PC-3 (cell line): ENCODE measurements at regions not wholly inside any gene's neighbourhood (a gene's known extent, or its start where the extent isn't known, plus 50 kb on each side); places are given as distances from the start of the nearest gene placed in this dataset.

Experiments
- ATAC-seq: fragments of 200-7000 bp; cut with Tn5 transposase; 2 replicates; pipeline ENCODE4 v1.9.1; 2020; ENCODE audit warnings: mild to moderate bottlenecking, moderate library complexity
- BruUV-seq: library from RNA; stranded (reverse); fragments of 400-500 nt; replicated peaks from 2 replicates; lab custom pipeline; 2021; lab: Mats Ljungman, UMichigan
- CTCF ChIA-PET: fragments of 300-600 bp; sonication (Branson Sonifier 250); formaldehyde crosslinking; loops from one replicate; lab custom pipeline; 2022; ENCODE audit warnings: antibody characterized with exemption; lab: Charles Lee
- POLR2A ChIA-PET: fragments of 300-600 bp; sonication (Branson Sonifier 250); formaldehyde crosslinking; loops from one replicate; lab custom pipeline; 2022; ENCODE audit warnings: antibody characterized with exemption; ENCODE audit not compliant: unreplicated experiment; lab: Charles Lee
- DNase-seq: peaks from one replicate; pipeline ENCODE4 v3.0.0-alpha.2; 2015
- H2AFZ ChIP-seq: fragments of 300-600 bp; sonication (generic); 2 replicates; pipeline ENCODE4 v1.6.0; 2016; ENCODE audit warnings: antibody characterized with exemption, low read length
- H3F3A ChIP-seq: fragments of 300-600 bp; sonication (generic); one replicate; pipeline ENCODE4 v1.6.0; 2017; ENCODE audit warnings: antibody characterized with exemption, low read length, control low read depth, mild to moderate bottlenecking; ENCODE audit not compliant: unreplicated experiment
- H3K27ac ChIP-seq: fragments of 300-600 bp; sonication (generic); 2 replicates; pipeline ENCODE4 v1.5.1; 2016; ENCODE audit warnings: mild to moderate bottlenecking, low read length
- H3K27me3 ChIP-seq: fragments of 300-600 bp; sonication (generic); 2 replicates; pipeline ENCODE4 v1.6.1; 2016; ENCODE audit warnings: low read length, mixed read lengths
- H3K36me3 ChIP-seq: fragments of 300-600 bp; sonication (generic); 2 replicates; pipeline ENCODE4 v1.6.1; 2016; ENCODE audit warnings: low read depth, mixed run types, low read length, mixed read lengths
- H3K4me1 ChIP-seq: fragments of 300-600 bp; sonication (generic); 2 replicates; pipeline ENCODE4 v1.5.1; 2016; ENCODE audit warnings: low read length; ENCODE audit not compliant: insufficient read depth
- H3K4me2 ChIP-seq: fragments of 300-600 bp; sonication (generic); 2 replicates; pipeline ENCODE4 v1.6.0; 2016; ENCODE audit warnings: low read length
- H3K4me3 ChIP-seq: fragments of 300-600 bp; sonication (generic); 2 replicates; pipeline ENCODE4 v1.5.1; 2016; ENCODE audit warnings: mild to moderate bottlenecking, low read length, mixed read lengths
- H3K79me2 ChIP-seq: fragments of 300-600 bp; sonication (generic); 2 replicates; pipeline ENCODE4 v1.6.1; 2017; ENCODE audit warnings: low read length, mixed read lengths
- H3K9ac ChIP-seq: fragments of 300-600 bp; sonication (generic); 2 replicates; pipeline ENCODE4 v1.6.0; 2016; ENCODE audit warnings: mild to moderate bottlenecking, low read length
- H3K9me2 ChIP-seq: fragments of 300-600 bp; sonication (generic); replicated peaks from 2 replicates; pipeline ENCODE4 v1.6.1; 2016; ENCODE audit warnings: mixed run types, low read length, mixed read lengths
- H3K9me3 ChIP-seq: fragments of 300-600 bp; sonication (generic); 2 replicates; pipeline ENCODE4 v1.6.1; 2016; ENCODE audit warnings: low read length, mixed read lengths
- H4K20me1 ChIP-seq: fragments of 300-600 bp; sonication (generic); 2 replicates; pipeline ENCODE4 v1.6.1; 2016; ENCODE audit warnings: low read length, mixed read lengths
- EZH2 ChIP-seq: fragments of 300-600 bp; sonication (generic); IDR thresholded peaks from one replicate; pipeline ENCODE4 v1.6.1; 2017; ENCODE audit warnings: antibody characterized with exemption, mild to moderate bottlenecking, low read length; ENCODE audit not compliant: unreplicated experiment
- EZH2phosphoT487 ChIP-seq: fragments of 300-600 bp; sonication (generic); IDR thresholded peaks from 2 replicates; pipeline ENCODE4 v1.6.1; 2018; ENCODE audit warnings: mild to moderate bottlenecking, antibody characterized with exemption, low read length, borderline replicate concordance
- intact Hi-C: fragments of 100-400 bp; cut with micrococcal nuclease; formaldehyde crosslinking; loops from 2 replicates; pipeline ENCODE4 v1.9.0; 2023
- TF ChIP-seq, protein P1 (sequence below): fragments of 300-600 bp; sonication (generic); conservative IDR thresholded peaks from 2 replicates; pipeline ENCODE4 v1.5.1; 2017; ENCODE audit warnings: antibody characterized with exemption, low read depth, mild to moderate bottlenecking, low read length

DNA sequence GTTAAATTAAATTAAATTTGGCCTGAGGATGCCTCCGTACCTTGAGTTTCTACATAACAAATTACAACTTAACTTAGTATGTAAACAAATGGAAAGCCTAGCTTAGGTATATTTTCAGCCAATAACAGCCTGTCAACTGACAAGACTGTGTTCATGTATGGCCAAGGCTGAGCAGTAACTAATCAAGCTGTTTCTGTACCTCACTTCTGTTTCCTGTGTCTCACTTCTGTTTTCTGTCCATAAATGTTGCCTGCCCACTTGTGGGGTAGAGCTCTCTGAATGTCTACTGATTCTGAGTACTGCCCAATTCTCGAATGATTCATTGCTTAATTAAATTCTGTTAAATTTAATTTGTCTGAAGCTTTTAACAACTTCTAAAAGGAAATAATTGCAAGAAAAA is 445.2 kb downstream of the PCDH11X start:
- no peak overlapping the region for H2AFZ ChIP-seq
- H3K4me1 ChIP-seq: no peaks in the 10 kb centered on the region
- H3F3A ChIP-seq: no peaks in the 10 kb centered on the region
- no TSS peak for BruUV-seq
- H3K9me2 ChIP-seq: no peaks in the 10 kb centered on the region
- ATAC-seq (no peak), DNase-seq (no peak)
- CTCF ChIA-PET: no interaction called here
- TF ChIP-seq EZH2 (no peak), EZH2phosphoT487 (no peak)
- TF ChIP-seq, protein P1, sequence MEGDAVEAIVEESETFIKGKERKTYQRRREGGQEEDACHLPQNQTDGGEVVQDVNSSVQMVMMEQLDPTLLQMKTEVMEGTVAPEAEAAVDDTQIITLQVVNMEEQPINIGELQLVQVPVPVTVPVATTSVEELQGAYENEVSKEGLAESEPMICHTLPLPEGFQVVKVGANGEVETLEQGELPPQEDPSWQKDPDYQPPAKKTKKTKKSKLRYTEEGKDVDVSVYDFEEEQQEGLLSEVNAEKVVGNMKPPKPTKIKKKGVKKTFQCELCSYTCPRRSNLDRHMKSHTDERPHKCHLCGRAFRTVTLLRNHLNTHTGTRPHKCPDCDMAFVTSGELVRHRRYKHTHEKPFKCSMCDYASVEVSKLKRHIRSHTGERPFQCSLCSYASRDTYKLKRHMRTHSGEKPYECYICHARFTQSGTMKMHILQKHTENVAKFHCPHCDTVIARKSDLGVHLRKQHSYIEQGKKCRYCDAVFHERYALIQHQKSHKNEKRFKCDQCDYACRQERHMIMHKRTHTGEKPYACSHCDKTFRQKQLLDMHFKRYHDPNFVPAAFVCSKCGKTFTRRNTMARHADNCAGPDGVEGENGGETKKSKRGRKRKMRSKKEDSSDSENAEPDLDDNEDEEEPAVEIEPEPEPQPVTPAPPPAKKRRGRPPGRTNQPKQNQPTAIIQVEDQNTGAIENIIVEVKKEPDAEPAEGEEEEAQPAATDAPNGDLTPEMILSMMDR: no peak
- H3K27ac ChIP-seq: no peak overlapping the region
- no peaks in the 10 kb centered on the region for H3K27me3 ChIP-seq
- intact Hi-C loops: no loop called here
- no peaks in the 10 kb centered on the region for H3K79me2 ChIP-seq
- H3K4me3 ChIP-seq: no peak overlapping the region
- POLR2A ChIA-PET: no interaction called here
- no peak overlapping the region for H3K9ac ChIP-seq
- no peaks in the 10 kb centered on the region for H3K36me3 ChIP-seq
- no peaks in the 10 kb centered on the region for H4K20me1 ChIP-seq
- H3K9me3 ChIP-seq: no peaks in the 10 kb centered on the region
- H3K4me2 ChIP-seq: no peak overlapping the region

DNA sequence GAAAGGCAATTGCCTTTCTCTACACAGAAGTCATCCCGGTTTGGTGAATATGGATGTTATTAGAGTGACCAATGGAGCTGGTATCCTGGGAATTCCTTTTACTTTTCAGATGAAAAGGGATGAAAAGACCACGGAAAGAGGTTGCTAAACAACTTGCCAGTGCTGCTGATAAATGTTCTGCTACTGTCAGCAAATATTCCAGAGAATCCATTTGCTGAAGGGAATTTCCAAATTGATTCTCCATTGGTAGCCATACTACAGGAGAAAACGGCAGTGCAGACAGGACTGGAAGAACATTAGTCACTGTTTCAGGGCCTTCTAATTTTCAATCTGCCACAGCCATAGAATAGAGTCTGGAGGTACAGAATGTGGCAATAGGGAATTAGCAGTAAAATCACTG is 451.5 kb downstream of the PCDH11X start:
- Histone ChIP-seq H3K27ac (no peak overlapping the region), H3K4me3 (no peak overlapping the region), H2AFZ (no peak overlapping the region), H3F3A (no peaks in the 10 kb centered on the region), H3K27me3 (no peaks in the 10 kb centered on the region), H4K20me1 (no peaks in the 10 kb centered on the region), H3K79me2 (no peaks in the 10 kb centered on the region), H3K9me2 (no peaks in the 10 kb centered on the region), H3K9ac (no peak overlapping the region), H3K4me1 (no peaks in the 10 kb centered on the region), H3K9me3 (no peaks in the 10 kb centered on the region), H3K36me3 (no peaks in the 10 kb centered on the region), H3K4me2 (no peak overlapping the region)
- DNase-seq: no peak
- TF ChIP-seq, protein P1: no peak
- no peak for TF ChIP-seq EZH2
- TF ChIP-seq EZH2phosphoT487: no peak
- no TSS peak for BruUV-seq
- ATAC-seq: no peak
- intact Hi-C loops: loop anchor here (10.0 kb wide), 1 partner anchor 544 kb away; no protein-coding TSS in a partner anchor
- POLR2A ChIA-PET: no interaction called here
- CTCF ChIA-PET: no interaction called here

DNA sequence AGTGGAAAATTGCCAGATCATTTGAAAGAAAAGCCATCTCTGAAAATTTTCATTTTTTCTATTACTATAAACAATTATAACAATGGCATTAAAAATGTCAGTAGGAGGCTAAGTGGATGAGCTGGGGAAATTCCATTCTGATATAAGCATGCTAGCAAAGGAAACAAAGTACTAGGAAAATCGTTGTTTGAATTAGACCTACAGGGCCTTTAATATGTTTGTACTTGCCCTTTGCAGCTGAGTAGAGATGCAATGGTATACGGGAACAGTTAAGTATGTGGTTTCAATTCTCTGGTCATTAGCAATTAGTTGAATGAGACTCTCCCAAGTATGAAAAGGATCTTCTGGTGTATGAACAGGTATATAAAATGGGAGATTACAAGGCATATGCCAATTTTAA is 452.2 kb downstream of the PCDH11X start:
- Histone ChIP-seq H3F3A (no peaks in the 10 kb centered on the region), H3K27me3 (no peaks in the 10 kb centered on the region), H3K9me2 (no peaks in the 10 kb centered on the region), H3K4me3 (no peak overlapping the region), H4K20me1 (no peaks in the 10 kb centered on the region), H3K36me3 (no peaks in the 10 kb centered on the region), H3K4me2 (no peak overlapping the region), H3K27ac (no peak overlapping the region), H3K9ac (no peak overlapping the region), H3K4me1 (no peaks in the 10 kb centered on the region), H3K9me3 (no peaks in the 10 kb centered on the region), H3K79me2 (no peaks in the 10 kb centered on the region), H2AFZ (no peak overlapping the region)
- ATAC-seq: no peak
- POLR2A ChIA-PET: no interaction called here
- TF ChIP-seq EZH2: no peak
- TF ChIP-seq, protein P1: no peak
- no peak for TF ChIP-seq EZH2phosphoT487
- BruUV-seq: no TSS peak
- CTCF ChIA-PET: no interaction called here
- no peak for DNase-seq
- intact Hi-C loops: loop anchor here (10.0 kb wide), 1 partner anchor 543 kb away; no protein-coding TSS in a partner anchor
